Dedifferentiated amniotic fluid mesenchymal stem cell (primary cell): ENCODE measurements at regions not wholly inside any gene's neighbourhood (a gene's known extent, or its start where the extent isn't known, plus 50 kb on each side); places are given as distances from the start of the nearest gene placed in this dataset.
"Not testable (repeated sequence)": the region's sequence is repeated elsewhere in the genome, so short reads cannot be mapped to it uniquely, and the experiment has no call there.

Experiments used
- DNase-seq: peaks from one replicate; pipeline ENCODE4 v3.0.0-alpha.2; 2016; ENCODE audit errors: extremely low spot score

DNA sequence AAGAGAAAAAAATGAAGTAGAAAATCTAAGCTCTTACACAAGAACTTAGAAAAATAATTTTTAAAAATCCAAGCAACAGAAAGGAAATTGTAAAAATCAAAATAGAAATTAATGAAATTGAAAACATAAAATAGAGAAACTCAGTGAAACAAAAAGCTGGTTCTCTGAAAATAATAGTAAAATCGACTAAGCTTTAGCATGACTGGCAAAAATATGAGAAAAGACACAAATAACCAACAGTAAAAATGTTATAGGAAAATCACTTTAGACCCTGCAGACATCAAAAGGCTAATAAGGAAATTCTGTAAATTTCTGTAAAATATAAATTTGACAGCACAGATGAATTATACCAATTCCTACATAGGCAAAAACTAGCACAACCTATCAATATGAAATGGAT is 768.9 kb upstream of the LRRTM1 start:
- no peak for DNase-seq

DNA sequence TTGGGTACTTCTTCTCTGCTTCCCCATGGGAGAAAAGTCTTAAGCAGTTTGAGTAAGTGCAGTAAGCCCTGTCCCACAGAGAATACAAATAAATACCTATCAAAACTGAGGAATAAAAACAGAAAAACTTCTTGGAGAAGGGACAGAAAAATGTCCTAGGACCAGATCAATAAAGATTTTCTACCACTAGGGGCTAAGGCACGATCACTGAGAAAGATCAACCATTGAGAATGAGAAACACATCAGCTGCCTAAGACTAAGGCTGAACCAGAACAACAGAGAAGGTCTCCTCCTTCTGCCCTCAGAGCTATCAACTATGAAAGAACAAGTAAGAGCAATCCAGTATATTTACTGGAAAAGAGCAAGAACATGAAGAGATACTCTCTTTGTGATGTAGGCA is 763.6 kb upstream of the LRRTM1 start:
- DNase-seq = no peak

DNA sequence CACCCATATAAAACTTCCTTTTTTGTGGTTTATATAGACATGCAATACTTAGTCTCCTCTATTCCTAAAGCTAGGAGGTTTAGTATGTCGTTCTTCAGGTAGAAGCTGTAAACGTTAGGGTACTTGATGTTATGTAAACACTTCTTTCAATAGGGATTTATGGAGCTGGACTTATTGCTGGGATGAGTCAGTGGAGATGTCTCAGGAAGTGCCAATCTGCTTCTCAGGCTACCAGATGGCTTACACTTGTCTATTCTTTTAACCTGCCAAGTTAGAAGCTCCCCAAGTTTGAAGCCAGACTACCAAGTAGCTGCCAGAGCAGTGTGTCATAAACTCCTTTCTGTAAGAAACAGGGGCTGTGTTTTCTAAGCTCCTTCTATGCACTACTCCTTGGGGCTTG is 756.5 kb upstream of the LRRTM1 start:
- DNase-seq = no peak

DNA sequence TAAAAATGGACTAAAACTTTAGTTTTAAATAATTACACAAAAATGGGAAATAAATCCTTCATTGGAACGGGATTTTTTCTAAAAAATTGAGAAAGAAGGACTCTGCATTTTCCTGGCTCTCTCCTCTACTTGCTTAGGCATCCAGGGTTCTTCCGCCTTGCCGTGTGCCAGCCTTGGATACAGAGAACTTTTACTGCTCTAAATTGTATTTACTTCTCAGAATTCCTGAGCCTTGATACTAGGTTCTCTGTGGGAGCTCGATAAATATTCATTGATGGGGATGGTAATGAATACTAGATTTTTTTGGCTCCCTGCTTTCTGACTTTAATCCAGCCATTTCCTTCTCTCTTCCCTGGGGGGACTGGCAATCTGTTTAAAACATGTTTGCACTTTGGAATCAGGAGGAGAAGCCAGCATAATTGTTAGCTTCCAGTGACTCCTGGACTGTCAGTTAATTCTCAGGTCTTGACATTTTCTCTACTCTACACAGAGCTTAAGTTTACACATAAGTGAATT is 746.1 kb upstream of the LRRTM1 start:
- no peak for DNase-seq

DNA sequence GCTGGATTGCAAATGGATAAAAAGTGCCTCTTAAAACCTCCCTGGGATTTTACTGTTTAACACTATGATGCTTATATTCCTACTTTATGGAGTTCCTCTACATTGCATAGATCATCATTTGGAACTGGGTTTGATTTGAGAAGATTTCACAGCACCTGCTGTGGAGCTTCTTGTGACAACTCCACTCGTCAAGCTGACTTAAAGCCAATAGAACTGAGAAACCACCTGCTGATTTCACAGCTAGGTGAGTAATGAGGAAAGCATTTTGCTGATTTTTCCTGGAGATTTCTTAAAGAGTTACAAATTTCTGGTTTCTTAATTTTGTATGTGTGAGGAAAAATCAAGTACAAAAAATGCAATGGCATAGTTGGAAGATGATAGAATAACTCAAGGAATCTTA is 739.1 kb upstream of the LRRTM1 start:
- DNase-seq = no peak

DNA sequence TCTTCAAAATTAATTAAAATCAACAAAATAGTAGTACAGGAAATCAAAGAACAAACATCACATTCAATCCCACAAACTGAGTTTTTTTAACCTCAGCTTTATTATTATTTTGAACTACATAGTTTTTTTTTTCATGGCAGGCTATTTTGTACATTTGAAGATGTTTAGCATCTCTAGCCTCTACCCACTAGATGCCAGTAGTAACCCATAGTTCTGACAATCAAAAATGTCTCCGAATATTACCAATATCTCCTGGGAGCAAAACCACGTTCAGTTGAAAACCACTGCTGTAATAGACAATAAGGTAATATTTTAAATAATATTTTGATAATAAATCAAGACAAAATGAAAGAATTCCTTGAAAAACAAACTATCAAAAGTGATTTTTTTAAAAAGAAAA is 702.6 kb upstream of the LRRTM1 start:
- no peak for DNase-seq

DNA sequence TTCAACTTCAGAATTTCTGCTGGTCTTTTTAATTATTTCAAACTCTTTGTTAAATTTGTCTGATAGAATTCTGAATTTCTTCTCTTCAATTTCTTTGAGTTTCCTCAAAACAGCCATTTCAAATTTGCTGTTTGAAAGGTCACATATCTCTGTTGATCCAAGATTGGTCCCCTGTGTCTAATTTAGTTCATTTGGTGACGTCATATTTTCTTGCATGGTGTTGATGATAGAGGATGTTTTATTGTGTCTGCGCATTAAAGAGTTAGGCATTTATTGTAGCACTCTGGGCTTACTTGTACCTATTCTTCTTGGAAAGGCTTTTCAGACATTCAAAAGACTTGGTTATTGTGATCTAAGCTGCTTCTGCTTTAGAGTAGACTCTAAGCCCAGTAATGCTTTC is 698.4 kb upstream of the LRRTM1 start:
- no peak for DNase-seq

DNA sequence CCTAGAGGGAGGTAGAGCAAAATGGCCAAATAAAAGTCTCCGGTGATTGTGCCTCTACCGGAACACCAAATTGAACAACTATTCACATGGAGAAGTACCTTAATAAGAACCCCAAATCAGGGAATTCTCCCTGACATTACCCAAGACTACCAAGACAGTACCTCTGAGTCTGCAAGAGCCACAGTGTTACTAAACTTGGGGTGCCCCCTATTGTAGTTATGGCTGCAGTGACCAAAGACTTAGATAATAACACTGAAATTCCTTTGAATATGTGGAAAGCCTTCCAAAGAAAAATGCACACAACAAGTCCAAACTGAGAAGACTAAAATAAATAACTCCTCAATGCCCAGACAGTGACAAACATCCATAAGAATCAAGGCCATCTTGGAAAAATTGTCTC is 682.9 kb upstream of the LRRTM1 start:
- no peak for DNase-seq

DNA sequence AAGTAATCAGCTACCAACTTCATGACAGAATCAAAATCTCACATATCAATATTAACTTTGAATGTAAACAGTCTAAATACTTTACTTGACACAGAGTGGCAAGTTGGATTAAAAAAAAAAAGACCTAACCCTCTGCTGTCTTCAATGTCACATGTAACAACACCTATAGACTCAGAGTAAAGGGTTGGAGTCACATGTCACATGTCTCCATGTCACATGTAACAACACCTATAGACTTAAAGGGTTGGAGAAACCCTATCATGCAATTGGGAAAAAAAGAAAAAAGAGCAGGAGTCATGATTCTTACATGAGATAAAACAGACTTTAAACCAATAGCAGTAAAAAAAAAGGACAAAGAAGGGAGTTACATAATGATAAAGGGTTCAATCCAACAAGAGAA is 665.3 kb upstream of the LRRTM1 start:
- DNase-seq = no peak

DNA sequence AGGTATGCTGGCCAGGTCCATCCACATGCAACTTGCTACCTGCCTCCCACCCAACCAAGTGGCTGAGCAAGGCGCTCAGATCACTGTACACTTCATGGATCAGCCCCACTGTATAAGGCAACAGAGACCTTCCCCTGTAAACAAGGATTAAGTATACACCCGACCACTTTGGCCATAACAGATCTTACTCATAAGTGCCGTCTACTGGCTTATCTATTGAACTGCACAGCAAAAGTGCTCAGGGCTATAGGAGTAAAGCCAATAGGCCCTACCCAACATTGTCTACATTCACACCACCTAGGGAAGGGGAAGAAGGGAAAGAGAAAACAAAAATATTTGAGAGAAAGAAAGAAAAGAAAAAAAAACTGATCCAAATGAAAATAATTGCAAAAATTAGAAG is 663.9 kb upstream of the LRRTM1 start:
- DNase-seq = no peak

DNA sequence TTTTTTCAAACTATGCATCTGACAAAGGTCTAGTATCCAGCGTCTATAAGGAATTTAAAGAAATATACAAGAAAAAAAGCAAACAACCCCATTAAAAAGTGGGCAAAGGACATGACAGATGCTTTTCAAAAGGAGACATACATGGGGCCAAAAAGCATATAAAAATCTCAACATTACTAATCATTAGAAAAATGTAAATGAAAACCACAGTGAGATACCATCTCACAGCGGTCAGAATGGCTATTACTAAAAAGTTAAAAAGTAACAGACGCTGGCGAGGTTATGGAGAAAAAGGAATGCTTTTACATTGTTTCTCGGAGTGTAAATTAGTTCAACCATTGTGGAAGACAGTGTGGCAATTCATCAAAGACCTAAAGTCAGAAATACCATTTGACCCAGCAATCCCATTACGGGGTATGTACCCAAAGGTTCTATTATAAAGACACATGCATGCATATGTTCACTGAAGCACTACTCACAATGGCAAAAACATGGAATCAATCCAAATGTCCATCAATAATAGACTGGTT is 643.1 kb upstream of the LRRTM1 start:
- no peak for DNase-seq

DNA sequence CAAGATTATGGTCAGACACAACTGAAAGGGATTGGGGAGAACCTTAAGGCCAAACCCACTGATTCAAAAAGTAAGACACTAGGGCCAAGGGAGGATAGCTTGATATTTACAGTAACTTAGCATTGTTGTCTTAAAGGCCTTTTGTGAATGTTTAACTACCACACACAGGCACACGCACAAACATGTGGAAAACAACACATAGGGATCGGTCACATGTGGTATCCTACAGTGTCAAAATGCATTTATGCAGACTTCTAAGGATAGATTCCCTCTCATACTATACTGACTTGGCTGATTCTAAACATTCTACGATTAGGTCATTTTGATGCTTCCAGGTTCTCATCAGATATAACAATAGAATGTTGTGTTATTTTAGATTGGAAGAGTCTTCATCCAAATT is 638.9 kb upstream of the LRRTM1 start:
- DNase-seq = no peak

DNA sequence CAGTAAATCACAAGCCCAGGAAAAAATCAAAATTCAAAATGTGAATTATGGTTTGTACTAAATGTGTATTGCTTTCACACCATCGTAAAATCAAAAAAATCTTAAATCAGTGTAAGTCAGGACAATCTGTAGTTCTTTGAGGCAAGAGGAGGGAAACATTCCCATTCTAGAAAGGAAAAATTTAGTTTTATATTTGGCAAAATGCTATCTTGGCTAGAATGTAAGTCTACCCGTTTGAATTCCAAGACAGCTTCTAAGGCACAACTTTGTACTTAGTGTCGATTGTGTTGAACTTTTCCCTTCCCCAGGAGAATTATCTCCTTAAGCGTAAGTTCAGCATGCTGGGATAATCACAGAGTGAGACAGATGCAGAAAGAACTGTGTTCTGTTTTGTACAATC is 638.2 kb upstream of the LRRTM1 start:
- DNase-seq = no peak

DNA sequence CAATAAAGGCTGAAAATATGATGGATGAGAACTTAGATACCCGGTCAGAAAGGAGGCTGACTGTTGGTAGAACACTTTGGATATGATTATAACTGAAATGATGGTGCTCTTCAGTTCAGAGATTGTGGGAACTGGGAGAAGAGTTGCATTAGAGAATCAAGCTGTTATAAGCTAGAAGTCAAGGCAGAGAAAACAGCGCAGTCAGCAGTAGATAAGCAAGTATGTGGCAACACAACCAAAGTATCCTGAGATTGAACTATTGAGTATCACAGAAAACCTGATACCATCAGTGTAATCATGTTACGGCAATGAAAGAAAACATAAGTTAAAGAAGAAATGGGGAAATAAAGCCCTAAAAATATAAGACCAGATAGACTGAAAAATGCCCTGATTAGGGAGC is 633.9 kb upstream of the LRRTM1 start:
- DNase-seq = no peak

DNA sequence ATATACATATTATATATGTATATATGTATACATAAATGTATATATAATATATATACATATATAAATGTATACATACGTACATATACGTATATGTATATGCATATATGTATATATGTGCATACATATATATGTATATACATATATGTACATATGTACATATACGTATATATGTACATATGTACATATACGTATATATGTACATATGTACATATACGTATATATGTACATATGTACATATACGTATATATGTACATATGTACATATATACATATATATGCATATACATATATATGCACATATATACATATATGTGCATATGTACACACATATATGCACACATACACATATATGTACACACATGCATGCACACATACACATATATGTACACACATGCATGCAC is 627.3 kb upstream of the LRRTM1 start:
- not testable (repeated sequence) for DNase-seq

DNA sequence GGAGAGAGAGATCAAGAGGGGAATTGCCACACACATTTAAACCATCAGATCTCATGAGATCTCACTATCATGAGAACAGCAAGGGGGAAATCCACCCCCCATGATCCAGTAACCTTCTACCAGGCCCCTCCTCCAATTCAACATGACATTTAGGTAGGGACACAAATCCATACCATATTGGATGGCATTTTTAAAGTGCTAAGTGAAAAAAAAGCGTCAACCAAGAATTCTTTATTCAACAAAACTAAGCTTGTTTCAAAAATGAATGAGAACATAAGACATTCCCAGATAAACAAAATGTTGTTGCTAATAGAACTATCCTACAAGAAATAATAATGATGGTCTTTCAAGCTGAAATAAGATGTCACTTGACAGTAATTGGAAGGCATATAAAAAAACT is 626.2 kb upstream of the LRRTM1 start:
- DNase-seq = no peak

DNA sequence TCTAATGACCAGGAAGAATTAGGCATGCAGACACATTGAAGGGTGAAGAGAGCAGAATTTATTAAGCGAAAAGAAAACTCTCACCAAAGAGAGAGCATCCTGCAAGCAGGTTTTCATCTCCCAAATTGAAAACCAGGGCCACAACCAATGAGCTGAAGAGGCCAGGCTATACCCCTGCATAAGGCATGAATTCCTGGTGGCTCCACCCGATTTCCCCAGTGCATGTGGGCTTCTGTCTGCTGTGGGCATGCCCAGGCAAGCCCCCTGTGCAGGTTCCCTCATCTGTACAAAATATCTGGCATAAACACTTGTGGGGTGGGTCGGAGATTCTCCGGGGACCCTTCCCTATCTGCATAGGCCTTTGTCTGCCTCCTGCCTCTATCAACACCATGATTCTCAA is 621.6 kb upstream of the LRRTM1 start:
- no peak for DNase-seq

DNA sequence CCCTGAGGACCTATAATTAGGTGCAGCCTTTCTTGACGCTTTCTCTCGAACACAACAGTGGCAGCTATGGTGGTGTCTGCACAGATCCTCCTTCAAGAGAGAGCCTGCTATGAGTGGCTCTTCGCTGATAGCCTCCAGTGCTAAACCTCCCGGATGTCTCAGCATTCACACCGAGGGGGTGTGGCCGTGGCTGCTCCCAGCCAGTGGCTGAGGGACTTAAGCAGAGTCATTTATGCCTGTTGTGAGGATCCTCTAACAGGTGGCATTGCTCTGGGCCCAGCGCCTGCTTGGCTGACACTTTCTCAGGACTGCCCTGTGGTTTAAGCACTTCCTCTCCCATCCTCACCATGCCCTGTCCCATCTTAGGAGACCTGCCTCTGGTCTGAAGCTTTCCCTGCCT is 592.0 kb upstream of the LRRTM1 start:
- DNase-seq = no peak

DNA sequence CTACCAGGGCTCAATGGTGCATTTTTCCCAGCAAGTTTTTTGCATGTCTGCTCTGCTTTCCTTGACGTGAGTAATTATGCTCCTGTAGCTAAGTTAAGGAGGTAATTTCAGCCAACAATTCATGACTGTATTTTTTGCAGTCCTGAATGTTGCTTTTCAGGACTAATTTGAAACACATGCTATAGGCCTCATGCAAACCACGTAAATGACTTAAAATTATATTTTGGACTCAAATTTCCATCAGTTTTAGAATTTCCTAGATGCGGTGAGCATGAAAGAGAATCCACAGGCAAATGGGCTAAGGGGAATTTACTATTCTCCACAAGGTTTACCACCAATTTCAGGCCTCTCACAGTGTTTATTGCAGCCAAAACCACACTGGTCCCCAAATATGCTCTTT is 589.9 kb upstream of the LRRTM1 start:
- no peak for DNase-seq

DNA sequence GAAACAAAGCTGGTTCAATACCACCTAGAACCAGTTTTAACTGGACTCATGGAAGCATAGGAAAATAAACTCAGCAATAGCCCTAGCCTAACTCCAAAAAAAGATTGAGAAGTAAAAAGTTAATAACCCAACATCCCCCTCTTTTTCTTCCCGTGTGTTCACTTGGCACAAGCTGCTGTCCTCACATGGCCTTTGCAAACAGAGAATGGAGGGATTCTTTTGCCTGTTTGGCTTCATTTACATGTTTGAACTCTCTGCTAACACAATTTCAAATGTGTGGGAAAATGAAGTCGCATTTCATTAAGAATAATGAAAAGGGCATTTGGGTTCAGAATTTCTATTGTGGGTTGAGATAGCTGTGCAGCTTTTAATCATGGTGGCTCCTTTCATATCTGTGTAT is 589.2 kb upstream of the LRRTM1 start:
- no peak for DNase-seq

DNA sequence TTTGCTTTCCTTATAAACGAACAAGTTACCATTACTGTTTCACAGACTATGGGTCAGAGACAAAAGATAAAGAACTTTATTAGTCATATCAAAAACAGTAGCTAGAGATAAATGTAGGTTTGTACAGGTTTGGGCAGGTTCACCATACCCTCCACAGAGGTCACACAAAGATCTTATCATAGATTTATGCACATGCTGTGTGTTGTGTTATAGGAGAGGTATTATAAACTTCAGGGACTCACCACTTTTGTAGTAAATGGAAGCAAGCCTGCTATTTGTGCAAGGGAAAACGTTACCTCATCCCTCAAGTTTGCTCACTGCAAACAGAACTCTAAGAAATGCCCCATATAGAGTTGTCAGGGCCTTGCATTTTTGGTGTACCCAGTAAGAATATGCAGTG is 584.5 kb upstream of the LRRTM1 start:
- DNase-seq = no peak

DNA sequence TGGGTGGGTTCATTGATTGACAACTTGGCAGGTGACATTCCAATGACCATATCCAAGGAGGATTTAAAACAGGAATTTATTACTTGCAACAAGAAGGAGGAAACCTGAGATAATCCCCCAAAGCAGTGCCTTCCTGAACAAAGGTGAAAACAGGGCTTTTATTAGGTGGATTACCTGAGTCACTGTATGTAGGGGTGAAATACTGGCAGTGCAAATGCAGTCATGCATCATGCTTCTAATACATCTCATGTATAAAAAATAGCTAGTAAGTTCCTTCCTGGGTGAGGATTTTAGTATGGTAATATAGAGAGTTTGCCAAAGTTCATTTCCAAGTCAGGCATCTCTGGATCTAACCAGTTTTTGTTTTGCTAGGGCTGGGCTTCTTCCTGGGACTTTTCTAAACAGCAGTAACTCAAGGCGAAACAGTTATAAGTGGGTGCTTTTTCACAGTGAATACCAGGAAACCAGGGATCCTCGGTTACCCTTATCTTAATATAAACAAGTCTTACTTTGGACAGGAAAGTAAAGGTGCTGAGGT is 583.4 kb upstream of the LRRTM1 start:
- DNase-seq = no peak

DNA sequence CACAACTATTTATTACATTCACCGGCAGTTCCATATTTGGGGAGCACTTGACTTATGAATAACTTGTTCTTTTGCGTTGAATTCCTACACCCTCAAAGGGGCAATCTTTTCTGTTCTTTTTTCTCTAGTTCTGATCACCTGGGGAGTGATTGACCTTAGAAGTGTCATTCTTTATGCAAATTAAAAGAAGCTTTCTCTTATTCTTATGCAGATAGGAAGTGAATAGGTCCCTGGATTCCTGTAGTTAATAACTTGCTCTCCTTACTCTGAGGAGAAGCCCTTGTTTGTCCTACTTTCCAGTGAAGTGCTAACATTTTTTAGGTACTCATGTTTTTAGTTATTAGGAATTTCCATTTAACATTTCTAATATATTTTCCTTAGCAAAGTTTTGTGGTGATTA is 569.8 kb upstream of the LRRTM1 start:
- DNase-seq = no peak

DNA sequence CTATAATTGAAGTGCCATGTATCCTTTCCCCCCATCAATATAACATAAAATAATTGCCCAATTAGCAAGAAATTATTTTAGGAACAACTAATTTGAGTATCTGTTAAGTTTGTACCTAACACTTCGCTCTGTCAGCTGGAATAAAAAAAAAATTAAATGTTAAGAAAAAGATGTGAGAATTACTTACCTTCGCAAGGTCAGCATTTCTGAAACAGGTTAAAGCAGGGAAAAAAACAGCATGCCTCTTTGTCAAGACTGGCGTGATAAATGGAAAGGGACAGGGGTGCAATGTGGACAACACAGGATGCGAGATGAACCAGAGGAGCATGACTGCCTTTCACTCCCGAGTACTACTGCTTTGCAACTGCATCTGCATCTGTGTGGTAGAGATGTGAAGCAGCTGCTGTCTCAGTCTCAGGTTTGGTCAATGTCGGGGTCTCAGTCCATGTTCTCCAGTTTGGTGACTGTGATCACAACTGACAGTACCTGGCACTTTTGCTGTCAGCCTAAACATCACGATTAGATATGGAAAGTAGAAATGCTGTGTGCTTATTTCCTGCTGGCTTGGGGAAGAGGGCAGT is 565.4 kb upstream of the LRRTM1 start:
- no peak for DNase-seq
